ENCODE measurements at regions not wholly inside any gene's neighbourhood (a gene's known extent, or its start where the extent isn't known, plus 50 kb on each side); places are given as distances from the start of the nearest gene placed in this dataset.

DNA sequence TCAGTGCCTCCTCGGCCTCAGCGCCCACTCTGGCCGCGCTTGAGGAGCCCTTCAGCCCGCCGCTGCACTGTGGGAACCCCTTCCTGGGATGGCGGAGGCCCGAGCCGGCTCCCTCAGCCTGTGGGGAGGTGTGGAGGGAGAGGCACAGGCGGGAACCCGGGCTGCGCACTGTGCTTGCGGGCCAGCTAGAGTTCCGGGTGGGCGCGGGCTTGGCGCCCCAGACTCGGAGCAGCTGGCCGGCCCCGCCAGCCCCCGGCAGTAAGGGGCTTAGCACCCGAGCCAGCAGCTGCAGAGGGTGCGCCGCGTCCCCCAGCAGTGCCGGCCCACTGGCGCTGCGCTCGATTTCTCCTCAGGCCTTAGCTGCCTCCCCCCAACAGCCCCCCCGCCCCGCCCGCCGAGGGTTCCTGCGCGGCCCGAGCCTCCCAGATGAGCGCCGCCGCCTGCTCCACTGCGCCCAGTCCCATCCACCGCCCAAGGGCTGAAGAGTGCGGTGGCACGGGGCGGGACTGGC, 1137.0 kb downstream of the PCDH18 start:
- no peak for DNase-seq (ENCODE audit: low spot score)

GRCh38 chr4:136392576-136392975, 1139.7 kb downstream of the PCDH18 start:
- DNase-seq (ENCODE audit: low spot score): no peak

DNA sequence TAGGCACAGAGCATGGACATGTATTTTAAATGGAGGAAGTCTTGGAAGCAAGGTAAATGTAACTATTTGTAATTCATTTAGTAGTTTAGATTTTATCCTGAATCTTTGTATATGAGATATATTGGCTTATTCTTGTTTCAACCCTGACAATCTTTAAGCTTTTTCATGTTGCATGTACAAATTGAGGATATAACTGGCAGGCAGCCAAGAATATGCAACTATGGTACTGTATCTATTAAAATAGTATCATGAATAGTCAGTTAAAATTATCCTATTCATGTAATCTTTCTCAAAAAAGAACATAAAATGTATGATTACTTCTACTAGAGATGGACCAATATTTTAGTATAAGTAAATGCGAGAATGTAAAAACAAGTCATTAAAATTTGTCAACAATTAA, 1141.5 kb downstream of the PCDH18 start:
- DNase-seq (ENCODE audit: low spot score): no peak

- DNase-seq (ENCODE audit: low spot score): no peak
Observed at GRCh38 chr4:136383082-136383481, 1149.2 kb downstream of the PCDH18 start.

- DNase-seq (ENCODE audit: low spot score): no peak
Observed at GRCh38 chr4:136371231-136371630, 1161.1 kb downstream of the PCDH18 start.

DNA sequence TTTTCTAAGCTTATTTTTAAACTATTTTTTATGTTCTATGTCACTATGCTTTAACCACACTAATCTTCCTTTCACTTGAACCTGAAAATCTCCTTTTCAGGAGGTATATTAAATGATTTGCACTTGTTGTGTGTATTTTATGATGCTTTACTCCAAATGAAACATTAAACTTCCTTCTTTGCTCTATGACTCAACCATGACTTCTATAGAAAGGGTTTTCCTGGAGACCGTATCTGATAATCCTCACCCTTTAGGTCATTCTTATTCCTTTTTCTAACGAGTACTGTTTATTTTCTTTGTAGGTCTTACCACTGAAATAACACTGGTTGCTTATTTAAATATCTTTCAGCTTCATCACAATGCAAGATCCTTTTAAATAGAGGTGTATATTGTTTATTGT, 1163.2 kb downstream of the PCDH18 start:
- no peak for DNase-seq (ENCODE audit: low spot score)

GRCh38 chr4:136357556-136357955, 1174.7 kb downstream of the PCDH18 start:
- DNase-seq (ENCODE audit: low spot score): no peak

DNA sequence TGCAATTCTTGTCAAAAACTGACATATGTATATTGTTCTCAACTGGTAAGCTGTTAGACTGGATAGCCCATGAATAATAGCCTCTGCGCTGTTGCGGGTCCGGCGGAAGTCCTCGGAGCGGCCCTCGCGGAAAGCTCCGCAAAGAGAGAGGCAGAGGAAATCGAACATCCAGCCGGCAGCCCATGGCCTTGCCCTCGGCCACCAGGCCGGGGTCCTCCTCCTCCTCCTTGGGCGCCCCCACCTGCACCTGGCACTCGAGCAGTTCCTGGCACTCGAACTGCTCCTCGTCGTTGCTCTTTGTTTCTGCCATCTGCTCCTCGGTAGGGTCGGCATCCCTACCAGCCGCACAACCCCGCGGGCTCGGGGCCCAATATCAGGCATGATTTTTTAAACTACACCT, 1176.3 kb downstream of the PCDH18 start:
- DNase-seq (ENCODE audit: low spot score): no peak

GRCh38 chr4:136343340-136343739, 1189.0 kb downstream of the PCDH18 start:
- DNase-seq (ENCODE audit: low spot score): no peak

DNA sequence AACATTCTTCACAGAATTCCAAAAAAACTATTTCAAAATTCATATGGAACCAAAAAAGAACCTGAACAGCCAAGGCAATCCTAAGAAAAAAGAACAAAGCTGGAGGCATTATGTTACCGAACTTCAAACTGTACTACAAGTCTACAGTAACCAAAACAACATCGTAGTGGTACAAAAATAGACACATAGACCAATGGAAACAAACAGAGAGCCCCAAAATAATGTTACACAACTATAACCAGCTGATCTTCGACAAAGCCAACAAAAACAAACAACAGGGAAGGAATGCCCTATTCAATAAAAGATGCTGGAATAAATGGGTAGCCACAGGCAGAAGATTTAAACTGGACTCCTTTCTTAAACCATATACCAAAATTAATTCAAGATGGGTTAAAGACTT, 1189.6 kb downstream of the PCDH18 start:
- DNase-seq (ENCODE audit: low spot score): no peak

- DNase-seq (ENCODE audit: low spot score): no peak
Observed at GRCh38 chr4:136337216-136337615, 1195.1 kb downstream of the PCDH18 start.

DNA sequence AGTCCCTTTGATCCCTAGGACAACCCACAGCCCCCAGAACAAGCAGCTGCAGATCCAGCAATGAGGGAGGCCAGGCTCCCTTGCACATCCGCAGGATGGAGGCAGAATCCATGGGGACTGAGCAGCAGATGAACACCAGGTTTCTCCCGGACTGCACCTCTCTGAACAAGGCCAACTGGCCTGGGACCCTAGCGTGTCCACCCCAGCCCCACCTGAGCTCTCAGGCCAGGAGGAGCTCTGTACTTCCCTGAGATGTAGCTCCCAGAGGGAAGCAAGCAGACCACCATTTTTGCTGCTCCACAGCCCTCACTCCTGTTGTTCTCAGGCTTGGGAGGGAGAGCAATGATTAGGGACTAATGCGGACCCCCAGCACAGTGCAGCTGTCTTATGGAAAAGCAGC, 1195.8 kb downstream of the PCDH18 start:
- no peak for DNase-seq (ENCODE audit: low spot score)

- DNase-seq (ENCODE audit: low spot score): no peak
Observed at GRCh38 chr4:136329042-136329662, 1203.1 kb downstream of the PCDH18 start.

DNA sequence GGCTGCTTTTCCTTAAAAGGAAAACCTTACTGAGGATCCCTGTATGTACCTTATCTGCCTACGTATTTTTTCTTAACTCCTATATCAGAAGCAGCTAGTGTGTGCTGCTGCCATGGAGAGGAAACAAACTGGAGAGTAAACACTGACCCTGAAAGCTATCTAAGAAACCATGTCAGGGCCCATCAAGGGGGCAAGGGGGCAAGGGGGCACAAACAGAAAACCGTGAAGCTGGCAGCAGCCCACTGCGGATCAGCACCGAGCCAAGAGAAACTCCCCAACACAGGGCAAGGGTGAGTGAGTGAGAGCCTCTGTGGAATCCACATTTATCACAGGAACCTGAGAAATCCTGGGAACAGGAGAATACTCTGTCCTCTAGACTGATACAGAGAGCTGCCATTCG, 1204.2 kb downstream of the PCDH18 start:
- DNase-seq (ENCODE audit: low spot score): no peak

- no peak for DNase-seq (ENCODE audit: low spot score)
Observed at GRCh38 chr4:136320465-136320813, 1211.9 kb downstream of the PCDH18 start.

DNA sequence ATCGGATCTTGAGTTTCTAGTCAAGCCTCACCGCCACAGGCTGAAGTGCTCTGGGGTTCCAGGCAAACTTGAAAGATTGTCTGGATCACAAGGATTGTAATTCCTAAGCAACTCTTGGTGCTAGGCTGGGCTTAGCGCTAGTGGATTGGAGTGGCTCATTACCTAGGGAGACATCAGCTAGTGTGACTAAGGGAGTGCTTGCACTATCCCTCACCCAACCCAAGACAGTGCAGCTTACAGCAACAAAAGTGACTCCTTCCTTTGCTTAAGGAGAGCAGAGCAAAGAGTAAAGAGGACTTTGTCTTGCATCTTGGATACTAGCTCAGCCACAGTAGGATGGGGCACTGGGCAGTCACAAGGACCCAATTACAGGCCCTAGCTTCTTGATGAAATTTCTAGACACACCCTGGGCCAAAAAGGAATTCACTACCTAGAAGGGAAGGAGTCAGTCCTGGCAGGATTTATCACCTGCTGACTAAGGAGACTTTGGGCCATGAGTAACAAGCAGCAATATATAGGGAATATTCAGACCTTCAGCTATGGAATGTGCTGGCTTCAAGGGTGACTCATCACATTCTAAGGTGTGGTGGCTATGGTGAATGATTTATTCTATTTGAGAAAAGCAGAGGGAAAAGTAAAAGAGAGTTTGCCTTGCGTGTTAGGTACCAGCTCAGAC, 1212.4 kb downstream of the PCDH18 start:
- no peak for DNase-seq (ENCODE audit: low spot score)

GRCh38 chr4:136316961-136317360, 1215.3 kb downstream of the PCDH18 start:
- no peak for DNase-seq (ENCODE audit: low spot score)

- no peak for DNase-seq (ENCODE audit: low spot score)
Observed at GRCh38 chr4:136314686-136315085, 1217.6 kb downstream of the PCDH18 start.

- DNase-seq (ENCODE audit: low spot score): no peak
Observed at GRCh38 chr4:136311774-136312173, 1220.5 kb downstream of the PCDH18 start.

DNA sequence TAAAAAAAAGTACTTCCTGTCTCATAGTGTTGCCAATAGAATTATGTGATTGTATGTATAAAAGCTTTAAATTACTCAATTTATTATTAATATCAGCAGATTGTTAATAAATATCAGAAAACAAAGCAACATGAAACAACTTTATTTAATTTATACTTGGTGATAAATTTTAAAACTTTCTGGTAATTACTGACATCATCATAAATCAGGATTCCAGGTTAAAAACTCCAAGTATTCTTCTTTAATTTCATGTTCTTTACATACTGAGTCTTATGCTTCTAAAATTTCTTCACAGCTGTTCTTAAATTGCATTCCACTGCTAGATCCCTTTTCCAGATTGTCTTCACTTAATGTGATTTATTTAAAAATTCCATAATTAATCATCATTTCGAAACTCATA, 1224.5 kb downstream of the PCDH18 start:
- no peak for DNase-seq (ENCODE audit: low spot score)

DNA sequence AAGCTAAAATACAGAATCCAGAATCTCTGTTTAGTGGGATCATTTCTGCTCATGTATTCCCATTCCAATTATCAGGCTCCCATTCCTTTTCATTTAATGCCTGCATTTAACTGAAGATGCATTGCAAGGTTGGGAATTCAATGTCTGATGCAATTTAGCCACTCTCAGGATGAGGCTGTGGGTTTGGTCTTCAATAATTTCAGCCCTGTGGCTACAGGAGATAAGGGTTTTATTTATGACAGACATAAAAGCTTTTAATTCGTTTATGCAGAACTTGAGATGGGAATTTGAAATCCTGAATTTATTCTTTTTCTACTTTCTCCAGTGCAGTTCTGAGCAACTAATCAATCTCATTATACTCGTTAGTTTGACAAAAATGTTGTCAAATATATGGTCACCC, 1225.9 kb downstream of the PCDH18 start:
- DNase-seq (ENCODE audit: low spot score): no peak

GRCh38 chr4:136302566-136302965, 1229.7 kb downstream of the PCDH18 start:
- no peak for DNase-seq (ENCODE audit: low spot score)

DNA sequence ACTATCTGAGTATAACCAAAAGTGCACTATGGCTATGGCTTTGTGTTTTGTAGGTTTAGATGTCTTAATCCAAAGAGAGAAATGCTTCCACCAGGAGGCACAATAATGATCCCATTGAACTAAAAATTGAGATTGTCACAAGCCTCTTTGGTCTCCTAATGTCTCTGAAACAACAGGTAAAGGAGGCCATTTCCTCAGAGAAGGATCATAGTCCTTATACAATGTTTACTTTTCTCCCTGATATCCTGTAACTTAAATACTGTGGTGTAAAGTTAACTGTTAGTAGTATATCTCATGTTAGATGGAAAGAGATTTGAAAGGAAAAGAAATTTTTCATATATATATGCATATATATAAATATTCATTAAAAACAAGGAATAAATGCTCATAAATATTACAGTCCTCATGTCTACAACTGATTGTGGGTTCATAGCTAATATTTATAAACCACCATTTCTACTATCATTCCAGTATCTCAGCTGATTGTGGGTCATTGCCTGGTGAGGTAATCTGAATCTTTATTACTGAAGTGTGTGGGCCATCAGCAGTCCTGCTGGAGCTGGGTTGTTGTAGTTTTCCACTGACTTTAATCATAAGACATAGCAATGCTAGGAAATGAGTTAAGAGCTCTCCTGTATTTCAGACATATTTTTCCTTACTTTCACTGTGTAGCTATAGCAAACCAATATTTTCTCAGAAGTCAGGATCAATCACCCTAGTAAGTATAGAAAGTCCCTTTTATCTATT, 1230.4 kb downstream of the PCDH18 start:
- DNase-seq (ENCODE audit: low spot score): no peak
